ENCODE measurements at regions not wholly inside any gene's neighbourhood (a gene's known extent, or its start where the extent isn't known, plus 50 kb on each side); places are given as distances from the start of the nearest gene placed in this dataset.

GRCh38 chr11:70806461-70807194, 408.3 kb downstream of the CTTN start:
- no peak for TF ChIP-seq ZBTB7A (IDR thresholded peaks at IDR 0.05; ENCODE audit: low read depth)
- no peak for TF ChIP-seq NFIC (IDR thresholded peaks at IDR 0.05)
- no peak for TF ChIP-seq TCF12 (IDR thresholded peaks at IDR 0.05; ENCODE audit: low read depth)
- no peak for TF ChIP-seq EGR1 (IDR thresholded peaks at IDR 0.05)
- no peak for TF ChIP-seq TAF1 (IDR thresholded peaks at IDR 0.05; ENCODE audit: low read depth)
- no peak for TF ChIP-seq FOXM1 (IDR thresholded peaks at IDR 0.05; ENCODE audit: borderline replicate concordance, low read depth)

- no peak for TF ChIP-seq REST (IDR thresholded peaks at IDR 0.05; ENCODE audit: low read depth)
- TF ChIP-seq USF1 (IDR thresholded peaks at IDR 0.05): no peak
- TF ChIP-seq RAD21 (IDR thresholded peaks at IDR 0.05; ENCODE audit: low read depth): no peak
- no peak for TF ChIP-seq TAF1 (IDR thresholded peaks at IDR 0.05; ENCODE audit: low read depth)
- no peak for TF ChIP-seq EGR1 (IDR thresholded peaks at IDR 0.05)
- no peak for TF ChIP-seq YY1 (IDR thresholded peaks at IDR 0.05; ENCODE audit: low read depth)
- TF ChIP-seq FOXM1 (IDR thresholded peaks at IDR 0.05; ENCODE audit: borderline replicate concordance, low read depth): no peak
Measured at GRCh38 chr11:70807195-70807543, 408.8 kb downstream of the CTTN start.

GRCh38 chr11:70808686-70809375, 410.5 kb downstream of the CTTN start:
- TF ChIP-seq TEAD4 (IDR thresholded peaks at IDR 0.05) (no peak), NFIC (IDR thresholded peaks at IDR 0.05) (no peak), REST (IDR thresholded peaks at IDR 0.05; ENCODE audit: low read depth) (no peak), CREB1 (IDR thresholded peaks at IDR 0.05; ENCODE audit: low read depth) (no peak), FOXM1 (IDR thresholded peaks at IDR 0.05; ENCODE audit: borderline replicate concordance, low read depth) (no peak), CEBPB (IDR thresholded peaks at IDR 0.05) (no peak)

- no peak for TF ChIP-seq EP300 (IDR thresholded peaks at IDR 0.05; ENCODE audit: borderline replicate concordance)
Measured at GRCh38 chr11:70810133-70810532, 411.8 kb downstream of the CTTN start.

GRCh38 chr11:70810681-70811080, 412.4 kb downstream of the CTTN start:
- TF ChIP-seq TAF1 (IDR thresholded peaks at IDR 0.05; ENCODE audit: low read depth): no peak
- no peak for TF ChIP-seq RAD21 (IDR thresholded peaks at IDR 0.05; ENCODE audit: low read depth)
- TF ChIP-seq EGR1 (IDR thresholded peaks at IDR 0.05): no peak
- TF ChIP-seq CREB1 (IDR thresholded peaks at IDR 0.05; ENCODE audit: low read depth): no peak
- no peak for TF ChIP-seq FOXM1 (IDR thresholded peaks at IDR 0.05; ENCODE audit: borderline replicate concordance, low read depth)
- TF ChIP-seq MAX (IDR thresholded peaks at IDR 0.05): no peak
- TF ChIP-seq REST (IDR thresholded peaks at IDR 0.05; ENCODE audit: low read depth): no peak
- no peak for TF ChIP-seq YY1 (IDR thresholded peaks at IDR 0.05; ENCODE audit: low read depth)
- TF ChIP-seq EP300 (IDR thresholded peaks at IDR 0.05; ENCODE audit: borderline replicate concordance): no peak
- TF ChIP-seq ZBTB7A (IDR thresholded peaks at IDR 0.05; ENCODE audit: low read depth): no peak
- no peak for TF ChIP-seq USF1 (IDR thresholded peaks at IDR 0.05)
- TF ChIP-seq TEAD4 (IDR thresholded peaks at IDR 0.05): no peak
- no peak for TF ChIP-seq TCF12 (IDR thresholded peaks at IDR 0.05; ENCODE audit: low read depth)
- no peak for TF ChIP-seq NFIC (IDR thresholded peaks at IDR 0.05)
- TF ChIP-seq CEBPB (IDR thresholded peaks at IDR 0.05): no peak
